Transverse colon (tissue), 4 donors: ENCODE measurements at regions not wholly inside any gene's neighbourhood (a gene's known extent, or its start where the extent isn't known, plus 50 kb on each side); places are given as distances from the start of the nearest gene placed in this dataset.
A peak's percentile ranks its signal among the peaks of the same experiment; 100 is the strongest.

ENCODE experiments used
- DNase-seq: peaks from one replicate; pipeline ENCODE4 v3.0.0-alpha.2; 2019
- H3K27ac ChIP-seq, 4 donors: fragments of 200-600 bp; sonication (generic); 2 replicates each; pipeline ENCODE4 v1.5.1; 2016 to 2018; ENCODE audit warnings: inconsistent platforms in 4 of 4
- H3K27me3 ChIP-seq: fragments of 200-600 bp; sonication (generic); 2 replicates; pipeline ENCODE4 v1.5.1; 2017; ENCODE audit warnings: inconsistent platforms
- H3K36me3 ChIP-seq, 4 donors: fragments of 200-600 bp; sonication (generic); 2 replicates each; pipeline ENCODE4 v1.5.1; 2017 to 2019; ENCODE audit warnings: inconsistent platforms in 4 of 4
- H3K4me1 ChIP-seq, 4 donors: fragments of 200-600 bp; sonication (generic); 2 replicates each; pipeline ENCODE4 v1.5.1; 2017 to 2020; ENCODE audit warnings: inconsistent platforms in 4 of 4
- H3K4me3 ChIP-seq, 4 donors: fragments of 200-600 bp; sonication (generic); 1 replicate in 1 of 4; 2 replicates in 3 of 4; pipeline versions ENCODE4 v1.5.1 to v1.6.1; 2017 to 2019; ENCODE audit warnings: inconsistent platforms in 4 of 4
- H3K9me3 ChIP-seq, 2 donors: fragments of 200-600 bp; sonication (generic); 2 replicates each; pipeline ENCODE4 v1.5.1; 2017 to 2019; ENCODE audit warnings: inconsistent platforms in 2 of 2
- EP300 ChIP-seq: sonication (generic); formaldehyde crosslinking; IDR thresholded peaks from one replicate; pipeline ENCODE4 v1.6.1; 2017; ENCODE audit warnings: antibody characterized with exemption, low read depth
- POLR2A ChIP-seq: fragments of 450-650 bp; IDR thresholded peaks from one replicate; pipeline ENCODE4 v1.6.1; 2016; ENCODE audit warnings: antibody characterized with exemption, mild to moderate bottlenecking, moderate library complexity
- POLR2AphosphoS5 ChIP-seq, 3 donors: sonication (generic); formaldehyde crosslinking; IDR thresholded peaks; one replicate each; pipeline ENCODE4 v1.6.1; 2016; ENCODE audit warnings: antibody characterized with exemption in 3 of 3
- WGBS, 2 donors: methylation state at CpG; one replicate each; pipeline ENCODE4 v1.1.5; 2018; ENCODE audit warnings: low coverage in 1 of 2; 5-methylcytosine and 5-hydroxymethylcytosine counted together
- in situ Hi-C, 4 donors: fragments of 200-750 bp; cut with MboI; loops; one replicate each; pipeline versions ENCODE4 v1.15.0 to v1.15.1; 2017; ENCODE audit warnings: low sequenced_read_pairs in 3 of 4, low pct_ligation_motif_present in 1 of 4, low pct_unique_long_range_greater_than_20kb in 1 of 4
- intact Hi-C: fragments of 100-400 bp; cut with DNase I; formaldehyde crosslinking; loops from one replicate; pipeline ENCODE4 v1.15.1; 2023; ENCODE audit warnings: low total_unique reads
- TF ChIP-seq, protein P1 (sequence below), 5 experiments: fragments of 200-600 bp in 3 of 5; fragments of 450-650 bp in 2 of 5; sonication (generic) in 3 of 5; IDR thresholded peaks; 1 replicate in 2 of 5; 2 replicates in 3 of 5; pipeline ENCODE4 v1.5.1; 2016 to 2017; ENCODE audit warnings: antibody characterized with exemption in 5 of 5, inconsistent platforms in 3 of 5, mild to moderate bottlenecking in 2 of 5, moderate library complexity in 1 of 5

DNA sequence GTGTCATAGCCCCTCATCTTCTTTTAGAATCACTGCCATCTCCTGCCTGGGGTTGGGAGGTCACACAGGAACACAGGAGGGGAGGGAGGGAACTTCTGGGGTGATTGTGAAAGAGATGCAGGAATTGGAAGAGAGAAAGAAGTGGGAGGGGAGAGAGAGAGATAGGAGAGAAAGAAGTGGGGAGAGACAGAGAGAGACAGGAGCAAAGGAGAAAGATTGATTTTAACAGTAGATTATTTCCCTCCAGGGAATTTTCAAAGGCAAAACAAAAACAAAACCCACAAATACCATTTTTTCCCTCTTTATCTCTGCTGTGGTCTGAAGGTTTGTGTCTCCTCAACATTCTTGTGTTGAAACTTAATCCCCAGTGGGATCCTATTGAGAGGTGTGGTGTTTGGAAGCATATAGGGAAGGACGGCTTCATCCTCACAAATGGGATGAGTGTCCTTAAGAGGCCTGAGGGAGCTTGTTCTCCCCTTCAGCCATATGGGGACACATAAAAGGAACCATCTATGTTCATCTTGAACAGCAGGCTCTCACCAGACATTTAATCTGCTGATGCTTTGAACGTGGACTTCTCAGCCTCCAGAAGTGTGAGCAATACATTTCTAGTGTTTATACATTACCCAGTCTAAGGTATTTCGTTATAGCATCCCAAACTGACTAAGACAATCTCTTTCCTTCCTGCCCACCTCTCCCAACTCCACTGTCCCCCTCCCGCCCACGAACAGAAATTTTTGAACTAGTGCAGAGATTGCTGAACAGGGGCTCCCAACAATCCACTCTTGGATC, 134.9 kb upstream of the MAX start:
- H3K36me3 ChIP-seq, result no peaks in the 10 kb centered on the region
- H3K4me3 ChIP-seq, result no peak overlapping the region
- H3K4me1 ChIP-seq, result peaks cover 0 to 16% (median 12%) of the 10 kb centered on the region in 4 donors
- 80 to 95% methylated on average over 4 to 5 of the region's 5 CpGs for WGBS, 2 donors
- intact Hi-C loops, result no loop called here
- TF ChIP-seq POLR2AphosphoS5 (IDR thresholded peaks at IDR 0.05), result no peak
- TF ChIP-seq EP300, result no peak
- TF ChIP-seq POLR2A, result no peak
- TF ChIP-seq, protein P1, sequence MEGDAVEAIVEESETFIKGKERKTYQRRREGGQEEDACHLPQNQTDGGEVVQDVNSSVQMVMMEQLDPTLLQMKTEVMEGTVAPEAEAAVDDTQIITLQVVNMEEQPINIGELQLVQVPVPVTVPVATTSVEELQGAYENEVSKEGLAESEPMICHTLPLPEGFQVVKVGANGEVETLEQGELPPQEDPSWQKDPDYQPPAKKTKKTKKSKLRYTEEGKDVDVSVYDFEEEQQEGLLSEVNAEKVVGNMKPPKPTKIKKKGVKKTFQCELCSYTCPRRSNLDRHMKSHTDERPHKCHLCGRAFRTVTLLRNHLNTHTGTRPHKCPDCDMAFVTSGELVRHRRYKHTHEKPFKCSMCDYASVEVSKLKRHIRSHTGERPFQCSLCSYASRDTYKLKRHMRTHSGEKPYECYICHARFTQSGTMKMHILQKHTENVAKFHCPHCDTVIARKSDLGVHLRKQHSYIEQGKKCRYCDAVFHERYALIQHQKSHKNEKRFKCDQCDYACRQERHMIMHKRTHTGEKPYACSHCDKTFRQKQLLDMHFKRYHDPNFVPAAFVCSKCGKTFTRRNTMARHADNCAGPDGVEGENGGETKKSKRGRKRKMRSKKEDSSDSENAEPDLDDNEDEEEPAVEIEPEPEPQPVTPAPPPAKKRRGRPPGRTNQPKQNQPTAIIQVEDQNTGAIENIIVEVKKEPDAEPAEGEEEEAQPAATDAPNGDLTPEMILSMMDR (IDR thresholded peaks at IDR 0.05), result no peak
- in situ Hi-C loops, result no loop called here
- H3K27ac ChIP-seq, result no peak overlapping the region
- H3K27me3 ChIP-seq, result no peaks in the 10 kb centered on the region
- no peak for DNase-seq
- no peaks in the 10 kb centered on the region for H3K9me3 ChIP-seq

- TF ChIP-seq POLR2A (no peak), EP300 (no peak), POLR2AphosphoS5 (IDR thresholded peaks at IDR 0.05) (no peak)
- TF ChIP-seq, protein P1 (IDR thresholded peaks at IDR 0.05), result no peak
- Histone ChIP-seq H3K36me3 (no peaks in the 10 kb centered on the region), H3K27me3 (no peaks in the 10 kb centered on the region), H3K4me3 (no peak overlapping the region), H3K4me1 (peaks cover 0 to 16% (median 14%) of the 10 kb centered on the region in 4 donors), H3K9me3 (no peaks in the 10 kb centered on the region), H3K27ac (no peak overlapping the region)
- in situ Hi-C loops (no loop called here), intact Hi-C loops (no loop called here)
- DNase-seq, result no peak
- 82% methylated on average over 6 of the region's 6 CpGs; no CpG with 5 or more reads in 1 of the 2 donors for WGBS, 2 donors
Observed at GRCh38 chr14:65237941-65238340, 135.6 kb upstream of the MAX start.

GRCh38 chr14:65238456-65238855, 136.1 kb upstream of the MAX start:
- DNase-seq, result no peak
- 84 to 85% methylated on average over 4 to 6 of the region's 6 CpGs for WGBS, 2 donors
- peak overlapping the region in 1 of 4 donors; percentile 0 for H3K27ac ChIP-seq
- H3K27me3 ChIP-seq, result no peaks in the 10 kb centered on the region
- H3K9me3 ChIP-seq, result no peaks in the 10 kb centered on the region
- no peak overlapping the region for H3K4me3 ChIP-seq
- TF ChIP-seq POLR2A, result no peak
- TF ChIP-seq EP300, result no peak
- TF ChIP-seq, protein P1 (IDR thresholded peaks at IDR 0.05), result no peak
- TF ChIP-seq POLR2AphosphoS5 (IDR thresholded peaks at IDR 0.05), result no peak
- H3K36me3 ChIP-seq, result no peaks in the 10 kb centered on the region
- peaks cover 0 to 19% (median 16%) of the 10 kb centered on the region in 4 donors for H3K4me1 ChIP-seq
- in situ Hi-C loops, result no loop called here
- intact Hi-C loops, result no loop called here

DNA sequence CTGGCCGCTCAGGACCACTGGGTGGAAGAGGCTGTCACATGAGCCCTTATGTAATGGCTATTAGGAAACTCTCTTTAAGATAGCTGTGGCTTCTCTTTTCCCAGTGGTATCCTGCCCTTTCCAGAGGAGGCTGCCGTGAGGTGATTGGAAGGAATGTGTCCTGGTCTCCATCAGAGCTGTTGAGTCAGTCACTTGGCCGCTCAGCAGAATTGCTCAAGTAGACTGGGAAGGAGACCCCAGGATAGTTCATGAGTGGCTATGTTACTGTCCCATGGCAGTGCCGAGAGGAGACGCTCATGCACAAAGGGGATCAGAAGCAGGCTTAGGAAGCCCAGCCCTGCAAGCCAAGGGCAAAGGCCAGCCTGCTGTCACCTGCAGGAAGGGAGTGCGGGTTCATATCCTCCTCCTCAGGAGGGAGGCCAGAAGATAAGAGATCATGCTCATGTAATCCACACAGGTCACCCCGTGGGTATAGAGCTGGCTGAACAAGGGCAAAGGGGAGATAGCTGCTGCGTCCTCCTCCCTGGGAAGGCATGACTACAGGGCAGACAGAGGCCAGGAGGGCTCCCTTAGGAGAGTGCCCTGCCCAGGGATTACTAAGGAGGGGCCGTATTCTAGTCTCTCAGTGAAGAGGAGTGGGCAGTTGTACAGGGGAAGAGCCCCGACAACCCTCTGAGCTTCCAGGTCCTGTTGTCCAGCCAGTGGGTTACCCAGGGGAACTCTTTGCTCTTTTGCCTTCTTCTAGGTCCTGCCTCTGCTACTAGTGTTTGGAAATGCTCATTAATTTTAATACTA, 137.0 kb upstream of the MAX start:
- in situ Hi-C loops, result no loop called here
- H3K4me1 ChIP-seq, result peaks cover 0 to 28% (median 20%) of the 10 kb centered on the region in 4 donors

More for the DNA sequence above, 137.0 kb upstream of the MAX start:
- Histone ChIP-seq H3K36me3 (no peaks in the 10 kb centered on the region), H3K4me3 (no peak overlapping the region), H3K27me3 (no peaks in the 10 kb centered on the region), H3K27ac (peak overlapping the region in 3 of 4 donors; percentile 11 to 43 (median 28)), H3K9me3 (no peaks in the 10 kb centered on the region)
- 56 to 100% methylated on average over 1 to 10 of the region's 10 CpGs for WGBS, 2 donors
- peak; percentile 59 for DNase-seq
- intact Hi-C loops, result no loop called here
- peak in 2 of 3 donors; percentile 19 to 45 for TF ChIP-seq POLR2AphosphoS5 (IDR thresholded peaks at IDR 0.05)
- TF ChIP-seq POLR2A, result peak; percentile 7
- TF ChIP-seq, protein P1 (IDR thresholded peaks at IDR 0.05), result no peak
- no peak for TF ChIP-seq EP300
